OCI-LY1 (cell line): ENCODE measurements at regions not wholly inside any gene's neighbourhood (a gene's known extent, or its start where the extent isn't known, plus 50 kb on each side); places are given as distances from the start of the nearest gene placed in this dataset.

Source experiments
- H2AFZ ChIP-seq: fragments of 200-600 bp; sonication (generic), shearing (Covaris generic); 2 replicates; pipeline ENCODE4 v1.6.0; 2014; ENCODE audit warnings: antibody characterized with exemption, mild to moderate bottlenecking, low read length
- H3F3A ChIP-seq: fragments of 200-600 bp; sonication (generic), shearing (Covaris generic); 2 replicates; pipeline ENCODE4 v1.6.0; 2014; ENCODE audit warnings: mild to moderate bottlenecking, antibody characterized with exemption, low read length, moderate library complexity; ENCODE audit not compliant: insufficient read depth
- H3K27ac ChIP-seq: fragments of 200-600 bp; sonication (generic); 2 replicates; pipeline ENCODE4 v1.5.1; 2014; ENCODE audit warnings: low read length, mixed run types, mild to moderate bottlenecking, low read depth; ENCODE audit not compliant: poor library complexity, severe bottlenecking
- H3K27me3 ChIP-seq: fragments of 200-600 bp; sonication (generic); 2 replicates; pipeline ENCODE4 v1.6.0; 2014; ENCODE audit warnings: antibody characterized with exemption, mild to moderate bottlenecking, low read length, moderate library complexity; ENCODE audit not compliant: insufficient read depth
- H3K36me3 ChIP-seq: fragments of 200-600 bp; sonication (generic); 2 replicates; pipeline ENCODE4 v1.6.1; 2014; ENCODE audit warnings: mild to moderate bottlenecking, antibody characterized with exemption, low read length, moderate library complexity, mixed read lengths; ENCODE audit not compliant: insufficient read depth
- H3K4me1 ChIP-seq: fragments of 200-600 bp; sonication (generic); 2 replicates; pipeline ENCODE4 v1.5.1; 2014; ENCODE audit warnings: mild to moderate bottlenecking, low read length, moderate library complexity; ENCODE audit not compliant: insufficient read depth, severe bottlenecking
- H3K4me2 ChIP-seq: fragments of 200-600 bp; sonication (generic), shearing (Covaris generic); 2 replicates; pipeline ENCODE4 v1.6.1; 2014; ENCODE audit warnings: low read length
- H3K4me3 ChIP-seq: fragments of 200-600 bp; sonication (generic); 2 replicates; pipeline ENCODE4 v1.5.1; 2014; ENCODE audit warnings: low read length, low read depth, mild to moderate bottlenecking, mixed read lengths; ENCODE audit not compliant: poor library complexity, severe bottlenecking
- H3K79me2 ChIP-seq: fragments of 200-600 bp; shearing (Covaris generic); 2 replicates; pipeline ENCODE4 v1.6.1; 2016; ENCODE audit warnings: mixed run types, low read length, mixed read lengths; ENCODE audit not compliant: insufficient read depth
- H3K9ac ChIP-seq: fragments of 200-600 bp; sonication (generic), shearing (Covaris generic); 2 replicates; pipeline ENCODE4 v1.6.1; 2014; ENCODE audit warnings: mild to moderate bottlenecking, low read length, mixed read lengths
- H3K9me2 ChIP-seq: fragments of 200-600 bp; sonication (generic), shearing (Covaris generic); 2 replicates; pipeline ENCODE4 v1.6.1; 2014; ENCODE audit warnings: low read depth, mild to moderate bottlenecking, low read length, mixed read lengths
- H3K9me3 ChIP-seq: fragments of 200-600 bp; shearing (Covaris generic); 2 replicates; pipeline ENCODE4 v1.6.1; 2014; ENCODE audit warnings: low read length, mixed read lengths
- H4K20me1 ChIP-seq: fragments of 200-600 bp; sonication (generic), shearing (Covaris generic); 2 replicates; pipeline ENCODE4 v1.6.0; 2016; ENCODE audit warnings: mild to moderate bottlenecking, low read length; ENCODE audit not compliant: insufficient read depth
- EZH2 ChIP-seq: fragments of 200-600 bp; sonication (generic), shearing (Covaris generic); IDR thresholded peaks from 2 replicates; pipeline ENCODE4 v1.8.0; 2017; ENCODE audit warnings: borderline replicate concordance, mixed run types, mild to moderate bottlenecking, antibody characterized with exemption, low read length, moderate library complexity, mixed read lengths
- TF ChIP-seq, protein P1 (sequence below): fragments of 200-600 bp; sonication (generic), shearing (Covaris generic); IDR thresholded peaks from 2 replicates; pipeline ENCODE4 v1.5.1; 2017; ENCODE audit warnings: mild to moderate bottlenecking, antibody characterized with exemption, low read length, moderate library complexity, mixed read lengths

DNA sequence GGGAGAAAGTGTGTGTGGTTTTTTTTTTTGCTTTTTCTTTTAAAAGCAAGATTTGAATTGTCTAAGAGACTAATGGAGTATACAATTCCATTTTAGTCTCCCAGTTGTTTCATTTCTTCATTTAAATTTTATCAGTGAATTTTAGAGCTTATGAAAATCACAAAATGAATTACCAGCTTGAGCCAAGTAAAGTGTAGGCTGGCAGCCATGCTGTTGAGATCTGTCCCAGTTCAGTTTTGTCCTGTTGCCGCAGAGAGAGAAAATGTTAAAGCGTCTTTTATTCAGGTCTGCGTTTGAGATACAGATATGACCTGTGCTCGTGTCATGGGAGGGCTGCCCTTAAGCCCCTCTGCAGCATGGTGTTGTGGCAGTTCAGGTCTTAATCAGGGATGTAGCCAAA, 256.5 kb downstream of the IPO8 start:
- Histone ChIP-seq H3K27ac (no peak overlapping the region), H3K4me2 (no peak overlapping the region)

DNA sequence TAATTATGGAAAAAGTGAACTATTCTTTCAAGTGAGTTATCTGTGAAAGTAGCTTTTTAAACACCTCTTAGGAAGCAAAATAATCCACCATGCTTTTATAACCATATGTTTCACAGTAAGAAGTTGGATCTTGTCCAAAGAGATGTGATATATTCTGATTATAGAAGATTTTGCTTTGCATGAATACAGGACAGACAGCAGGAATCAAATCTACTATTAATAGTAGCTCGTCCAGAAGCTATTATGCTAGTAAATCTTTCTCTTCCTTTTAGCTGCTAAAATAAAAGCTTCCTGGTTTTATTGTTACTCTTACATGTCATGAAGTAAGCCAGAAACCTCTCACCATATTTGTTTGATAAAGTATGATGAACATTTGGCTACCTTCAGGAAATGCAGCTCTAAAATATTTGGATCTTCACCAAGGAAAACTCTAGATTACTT, 257.0 kb downstream of the IPO8 start:
- no peaks in the 10 kb centered on the region for H3K36me3 ChIP-seq
- no peaks in the 10 kb centered on the region for H3K9me3 ChIP-seq
- H3K27ac ChIP-seq: no peak overlapping the region
- no peaks in the 10 kb centered on the region for H3F3A ChIP-seq
- no peak for TF ChIP-seq EZH2
- TF ChIP-seq, protein P1, sequence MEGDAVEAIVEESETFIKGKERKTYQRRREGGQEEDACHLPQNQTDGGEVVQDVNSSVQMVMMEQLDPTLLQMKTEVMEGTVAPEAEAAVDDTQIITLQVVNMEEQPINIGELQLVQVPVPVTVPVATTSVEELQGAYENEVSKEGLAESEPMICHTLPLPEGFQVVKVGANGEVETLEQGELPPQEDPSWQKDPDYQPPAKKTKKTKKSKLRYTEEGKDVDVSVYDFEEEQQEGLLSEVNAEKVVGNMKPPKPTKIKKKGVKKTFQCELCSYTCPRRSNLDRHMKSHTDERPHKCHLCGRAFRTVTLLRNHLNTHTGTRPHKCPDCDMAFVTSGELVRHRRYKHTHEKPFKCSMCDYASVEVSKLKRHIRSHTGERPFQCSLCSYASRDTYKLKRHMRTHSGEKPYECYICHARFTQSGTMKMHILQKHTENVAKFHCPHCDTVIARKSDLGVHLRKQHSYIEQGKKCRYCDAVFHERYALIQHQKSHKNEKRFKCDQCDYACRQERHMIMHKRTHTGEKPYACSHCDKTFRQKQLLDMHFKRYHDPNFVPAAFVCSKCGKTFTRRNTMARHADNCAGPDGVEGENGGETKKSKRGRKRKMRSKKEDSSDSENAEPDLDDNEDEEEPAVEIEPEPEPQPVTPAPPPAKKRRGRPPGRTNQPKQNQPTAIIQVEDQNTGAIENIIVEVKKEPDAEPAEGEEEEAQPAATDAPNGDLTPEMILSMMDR: no peak
- H3K4me2 ChIP-seq: no peak overlapping the region
- no peak overlapping the region for H2AFZ ChIP-seq
- no peaks in the 10 kb centered on the region for H3K4me1 ChIP-seq
- H3K9ac ChIP-seq: no peak overlapping the region
- H3K9me2 ChIP-seq: no peaks in the 10 kb centered on the region
- H3K27me3 ChIP-seq: 0 out of 2 replicates have a peak, but pooled peaks cover 2% of the 10 kb centered on the region
- no peak overlapping the region for H3K4me3 ChIP-seq
- no peaks in the 10 kb centered on the region for H3K79me2 ChIP-seq
- H4K20me1 ChIP-seq: no peaks in the 10 kb centered on the region

More for the DNA sequence above, 256.5 kb downstream of the IPO8 start:
- Histone ChIP-seq H2AFZ (no peak overlapping the region), H3K9me2 (no peaks in the 10 kb centered on the region), H3K36me3 (no peaks in the 10 kb centered on the region), H3K9ac (no peak overlapping the region), H3K9me3 (no peaks in the 10 kb centered on the region), H3K4me1 (no peaks in the 10 kb centered on the region), H3K79me2 (no peaks in the 10 kb centered on the region), H3F3A (no peaks in the 10 kb centered on the region), H4K20me1 (no peaks in the 10 kb centered on the region), H3K27me3 (0 out of 2 replicates have a peak, but pooled peaks cover 2% of the 10 kb centered on the region), H3K4me3 (no peak overlapping the region)
- no peak for TF ChIP-seq EZH2
- TF ChIP-seq, protein P1: no peak

DNA sequence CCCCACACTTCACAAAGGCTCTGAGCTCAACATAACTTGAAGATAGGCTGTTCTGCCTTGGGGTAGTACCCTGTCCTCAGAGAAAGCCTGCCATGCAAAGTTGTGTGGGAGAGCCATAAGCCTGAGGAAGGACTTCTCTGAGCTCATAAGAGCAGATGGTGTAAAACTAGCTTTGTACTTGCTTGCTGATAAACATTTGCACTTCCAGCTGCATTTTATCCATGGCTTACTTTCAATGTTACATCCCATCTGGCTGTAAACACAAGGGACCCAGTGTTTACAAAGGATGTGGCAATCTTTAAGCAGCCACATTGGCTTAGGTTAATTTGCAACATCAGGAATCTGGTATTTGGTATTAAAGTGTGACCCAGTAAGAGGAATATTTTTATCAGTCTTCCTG, 258.1 kb downstream of the IPO8 start:
- no peaks in the 10 kb centered on the region for H3F3A ChIP-seq
- TF ChIP-seq, protein P1: no peak
- no peak for TF ChIP-seq EZH2
- no peak overlapping the region for H2AFZ ChIP-seq

More for the DNA sequence above, 258.1 kb downstream of the IPO8 start:
- Histone ChIP-seq H3K36me3 (no peaks in the 10 kb centered on the region), H3K4me1 (no peaks in the 10 kb centered on the region), H3K4me2 (no peak overlapping the region), H3K79me2 (no peaks in the 10 kb centered on the region), H3K9me2 (no peaks in the 10 kb centered on the region), H4K20me1 (no peaks in the 10 kb centered on the region), H3K9me3 (no peaks in the 10 kb centered on the region), H3K4me3 (no peak overlapping the region), H3K27ac (no peak overlapping the region), H3K9ac (no peak overlapping the region), H3K27me3 (0 out of 2 replicates have a peak, but pooled peaks cover 2% of the 10 kb centered on the region)
